K562 (cell line): ENCODE measurements at regions not wholly inside any gene's neighbourhood (a gene's known extent, or its start where the extent isn't known, plus 50 kb on each side); places are given as distances from the start of the nearest gene placed in this dataset.
A peak's percentile ranks its signal among the peaks of the same experiment; 100 is the strongest.

ENCODE experiments used
- ATAC-seq: fragments of 200-7000 bp; cut with Tn5 transposase; 3 replicates; pipeline ENCODE4 v1.9.1; 2020; ENCODE audit warnings: moderate library complexity
- BruUV-seq: library from RNA; stranded (reverse); fragments of 400-500 nt; replicated peaks from 2 replicates; lab custom pipeline; 2021; lab: Mats Ljungman, UMichigan
- CTCF ChIA-PET: fragments of 300-600 bp; formaldehyde crosslinking; extraction: SDS; loops from one replicate; lab custom pipeline; 2021; ENCODE audit warnings: low intra/inter-chr PET ratio; lab: Yijun Ruan, JAX
- POLR2A ChIA-PET: fragments of 300-600, 350-650 bp; sonication (Branson Sonifier 250); formaldehyde crosslinking; extraction: SDS; loops from one replicate; lab custom pipeline; 2021; ENCODE audit warnings: antibody characterized with exemption, inconsistent platforms; lab: Yijun Ruan, JAX
- DNase-seq, 4 experiments: peaks; one replicate each; pipeline versions ENCODE4 v3.0.0 to v3.0.0-alpha.2; 2011 to 2018; ENCODE audit warnings: low spot score in 3 of 4, mixed read lengths in 3 of 4; ENCODE audit errors: extremely low read depth in 1 of 4
- FAIRE-seq: peaks from 2 replicates; lab custom pipeline; 2011; peaks lifted over from hg19 to GRCh38; lab: Jason Lieb, UNC
- H2AFZ ChIP-seq: 2 replicates; pipeline ENCODE4 v1.6.0; 2011; ENCODE audit warnings: low read depth, low read length, control low read depth, inconsistent platforms
- H3K27ac ChIP-seq: fragments of 200-600 bp; 3 replicates; pipeline ENCODE4 v1.8.0; 2011; ENCODE audit warnings: low read depth, mild to moderate bottlenecking, control low read depth, inconsistent platforms, low read length, moderate library complexity, mixed read lengths; ENCODE audit errors: extremely low read depth
- H3K27me3 ChIP-seq, 2 experiments: fragments of 300-600 bp in 1 of 2; 2 replicates in 1 of 2; 3 replicates in 1 of 2; pipeline versions ENCODE4 v1.6.0 to v1.8.0; 2011; ENCODE audit warnings: inconsistent platforms in 2 of 2, low read length in 2 of 2, mild to moderate bottlenecking in 1 of 2, mixed read lengths in 1 of 2, moderate library complexity in 1 of 2; ENCODE audit not compliant: control insufficient read depth in 2 of 2, insufficient read depth in 2 of 2
- H3K36me3 ChIP-seq: fragments of 300-600 bp; 3 replicates; pipeline ENCODE4 v1.8.0; 2011; ENCODE audit warnings: mild to moderate bottlenecking, low read length, inconsistent platforms; ENCODE audit not compliant: control insufficient read depth, insufficient read depth
- H3K4me1 ChIP-seq, 2 experiments: fragments of 200-600 bp in 1 of 2; replicated peaks in 1 of 2; 2 replicates in 1 of 2; 3 replicates in 1 of 2; pipeline versions ENCODE4 v1.5.1 to v1.8.0; 2011; ENCODE audit warnings: inconsistent platforms in 2 of 2, low read length in 2 of 2, mild to moderate bottlenecking in 1 of 2, mixed read lengths in 1 of 2, moderate library complexity in 1 of 2; ENCODE audit not compliant: control insufficient read depth in 2 of 2, insufficient read depth in 2 of 2
- H3K4me2 ChIP-seq: 2 replicates; pipeline ENCODE4 v1.6.1; 2011; ENCODE audit warnings: low read length, control low read depth, inconsistent platforms, mixed read lengths; ENCODE audit not compliant: insufficient read depth
- H3K4me3 ChIP-seq: fragments of 200-600 bp; sonication (generic), shearing (Covaris generic); 2 replicates; pipeline ENCODE4 v1.5.1; 2016; ENCODE audit warnings: control low read depth, inconsistent platforms
- H3K79me2 ChIP-seq: fragments of 200-600 bp; 3 replicates; pipeline ENCODE4 v1.8.0; 2011; ENCODE audit warnings: low read length, inconsistent platforms; ENCODE audit not compliant: control insufficient read depth, insufficient read depth
- H3K9ac ChIP-seq, 2 experiments: 2 replicates each; pipeline versions ENCODE4 v1.6.0 to v1.6.1; 2011; ENCODE audit warnings: low read depth in 2 of 2, low read length in 2 of 2, control low read depth in 1 of 2, inconsistent platforms in 1 of 2, mild to moderate bottlenecking in 1 of 2, mixed read lengths in 1 of 2; ENCODE audit not compliant: insufficient read depth in 1 of 2
- H3K9me1 ChIP-seq: one replicate; pipeline ENCODE4 v1.6.0; 2011; ENCODE audit warnings: inconsistent platforms, mild to moderate bottlenecking, low read length, moderate library complexity; ENCODE audit not compliant: control insufficient read depth, insufficient read depth
- H3K9me3 ChIP-seq: replicated peaks from 2 replicates; pipeline ENCODE4 v1.5.1; 2011; ENCODE audit warnings: low read depth, low read length, inconsistent platforms; ENCODE audit not compliant: control insufficient read depth, insufficient read depth
- H4K20me1 ChIP-seq: replicated peaks from 2 replicates; pipeline ENCODE4 v1.6.1; 2011; ENCODE audit warnings: low read length, inconsistent platforms, mixed read lengths; ENCODE audit not compliant: control insufficient read depth, insufficient read depth
- CEBPG ChIP-seq, 3 experiments: fragments of 200-800 bp in 1 of 3; sonication (Bioruptor generic) in 1 of 3; sonication (generic) in 1 of 3; formaldehyde crosslinking in 1 of 3; IDR thresholded peaks in 2 of 3; conservative IDR thresholded peaks in 1 of 3; 2 replicates each; pipeline versions ENCODE4 v1.6.1 to v1.8.0; 2016 to 2022; ENCODE audit warnings: missing compliant biosample characterization in 2 of 3, missing genetic modification characterization in 2 of 3, mild to moderate bottlenecking in 1 of 3, missing genetic modification reagents in 1 of 3
- MEF2D ChIP-seq: conservative IDR thresholded peaks from 2 replicates; pipeline ENCODE4 v1.6.1; 2016; ENCODE audit warnings: low read depth, missing genetic modification characterization, missing compliant biosample characterization
- MEIS2 ChIP-seq: fragments of 450-650 bp; IDR thresholded peaks from 2 replicates; pipeline ENCODE4 v1.6.1; 2014; ENCODE audit warnings: mild to moderate bottlenecking; ENCODE audit not compliant: partially characterized antibody
- NFIC ChIP-seq: fragments of 450-650 bp; IDR thresholded peaks from 2 replicates; pipeline ENCODE4 v1.6.1; 2017; ENCODE audit warnings: mild to moderate bottlenecking, inconsistent platforms
- RBM34 ChIP-seq: fragments of 200-400 bp; formaldehyde crosslinking; IDR thresholded peaks from 2 replicates; pipeline ENCODE4 v1.6.1; 2018; ENCODE audit warnings: low read length, borderline replicate concordance; ENCODE audit not compliant: insufficient read depth
- WGBS: fragments of 100-300 bp; shearing (Covaris generic); methylation state at CpG from one replicate; pipeline ENCODE4 v1.1.6; 2016; ENCODE audit warnings: low coverage, mixed read lengths; ENCODE audit not compliant: insufficient coverage; ENCODE audit errors: missing lambda C conversion rate; 5-methylcytosine and 5-hydroxymethylcytosine counted together
- in situ Hi-C: fragments of 300-500 bp; cut with MboI; formaldehyde crosslinking; loops from 4 replicates; pipeline ENCODE4 v1.15.0; 2018; ENCODE audit warnings: inconsistent platforms, mixed read lengths
- intact Hi-C: fragments of 100-400 bp; cut with micrococcal nuclease; formaldehyde crosslinking; loops from 2 replicates; pipeline ENCODE4 v1.14.2; 2022
- TF ChIP-seq, protein P1 (sequence below), 2 experiments: fragments of 250-450 bp in 1 of 2; fragments of 450-650 bp in 1 of 2; sonication (Bioruptor Pico) in 1 of 2; IDR thresholded peaks; 2 replicates each; pipeline versions ENCODE4 v1.6.1 to v1.8.0; 2016 to 2021; ENCODE audit warnings: mild to moderate bottlenecking in 2 of 2, moderate library complexity in 2 of 2, missing compliant biosample characterization in 1 of 2, missing genetic modification characterization in 1 of 2
- TF ChIP-seq, protein P2 (sequence below): fragments of 450-650 bp; formaldehyde crosslinking; IDR thresholded peaks from 2 replicates; pipeline ENCODE4 v1.4.0; 2020; ENCODE audit warnings: mild to moderate bottlenecking, moderate library complexity
- TF ChIP-seq, protein P3 (sequence below), 2 experiments: IDR thresholded peaks in 1 of 2; conservative IDR thresholded peaks in 1 of 2; 2 replicates each; pipeline ENCODE4 v1.6.1; 2016; ENCODE audit warnings: low read depth in 2 of 2, mild to moderate bottlenecking in 1 of 2, missing compliant biosample characterization in 1 of 2, missing genetic modification characterization in 1 of 2, moderate library complexity in 1 of 2

DNA sequence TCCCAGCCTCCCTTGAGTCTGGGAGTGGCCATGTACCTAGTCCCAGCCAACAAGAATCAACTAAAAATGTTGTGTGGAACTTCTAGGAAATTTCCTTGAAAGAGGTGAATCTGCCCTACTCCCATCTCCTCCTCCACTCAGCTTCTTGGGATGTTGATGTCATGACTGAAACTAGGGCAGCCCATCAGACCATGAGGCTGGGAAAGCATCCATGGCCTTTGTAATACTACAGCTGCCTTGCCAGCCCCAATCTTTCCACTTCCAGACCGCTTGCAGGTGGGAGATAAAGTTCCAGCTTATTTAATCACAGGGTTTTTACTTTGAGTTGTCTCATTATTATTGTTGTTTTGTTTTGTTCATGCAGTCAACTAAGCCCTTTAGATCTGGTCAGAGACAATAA, 170.3 kb upstream of the LMNTD1 start:
- Histone ChIP-seq H3K79me2 (no peaks in the 10 kb centered on the region), H3K27me3 (peaks cover 0 to 7% of the 10 kb centered on the region in 2 experiments; a peak in 2 of 5 replicates), H2AFZ (no peak overlapping the region), H3K4me2 (no peak overlapping the region), H3K27ac (no peak overlapping the region), H3K4me3 (no peak overlapping the region), H4K20me1 (no peaks in the 10 kb centered on the region), H3K9ac (no peak overlapping the region), H3K9me3 (no peaks in the 10 kb centered on the region), H3K36me3 (no peaks in the 10 kb centered on the region), H3K9me1 (no peaks in the 10 kb centered on the region), H3K4me1 (no peaks in the 10 kb centered on the region)
- in situ Hi-C loops: no loop called here
- 0% methylated on average over 1 of the region's 1 CpG for WGBS
- no peak for TF ChIP-seq NFIC
- TF ChIP-seq RBM34: no peak
- TF ChIP-seq, protein P1, sequence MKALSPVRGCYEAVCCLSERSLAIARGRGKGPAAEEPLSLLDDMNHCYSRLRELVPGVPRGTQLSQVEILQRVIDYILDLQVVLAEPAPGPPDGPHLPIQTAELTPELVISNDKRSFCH (CRISPR knock-in tag; IDR thresholded peaks at IDR 0.05): no peak
- TF ChIP-seq, protein P1 (tag; IDR thresholded peaks at IDR 0.05): no peak
- ChIA-PET CTCF (no interaction called here), POLR2A (no interaction called here)
- BruUV-seq: no TSS peak
- FAIRE-seq (no peak), ATAC-seq (no peak), DNase-seq (no peak)
- intact Hi-C loops: no loop called here

DNA sequence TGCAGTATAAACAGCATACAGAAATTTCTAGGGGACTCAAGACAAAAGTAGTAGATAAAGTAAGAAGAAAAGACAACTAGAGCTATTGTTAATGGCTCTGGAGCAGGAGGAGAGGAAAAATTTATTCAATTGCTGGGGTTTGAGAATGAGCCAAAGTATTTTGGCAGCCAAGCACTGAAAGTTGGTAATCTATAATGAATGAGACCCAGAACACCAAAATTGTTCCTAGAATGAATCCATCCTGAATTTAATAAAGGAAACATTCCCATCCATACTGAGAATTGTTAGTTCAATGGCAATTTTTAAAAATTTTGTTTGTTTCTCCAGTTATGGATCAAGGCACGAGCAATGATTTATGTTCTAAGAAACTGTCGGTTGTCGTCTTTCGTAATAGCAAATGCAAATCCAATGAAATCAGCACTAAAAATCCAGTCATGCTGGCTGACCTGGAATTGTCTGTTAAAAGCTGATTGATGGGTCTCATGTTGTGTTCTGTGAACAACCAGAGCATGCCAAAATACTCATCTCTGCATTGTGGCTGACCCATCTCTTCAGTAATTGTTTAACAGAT, 170.9 kb upstream of the LMNTD1 start:
- DNase-seq: no peak
- H3K27me3 ChIP-seq: peaks cover 0 to 7% of the 10 kb centered on the region in 2 experiments; a peak in 2 of 5 replicates
- BruUV-seq: no TSS peak
- H2AFZ ChIP-seq: no peak overlapping the region
- ChIA-PET CTCF (no interaction called here), POLR2A (no interaction called here)
- H3K27ac ChIP-seq: no peak overlapping the region
- ATAC-seq: no peak
- no peak overlapping the region for H3K9ac ChIP-seq
- WGBS: 0% methylated on average over 4 of the region's 4 CpGs
- H3K79me2 ChIP-seq: no peaks in the 10 kb centered on the region
- no peaks in the 10 kb centered on the region for H3K36me3 ChIP-seq
- H3K9me1 ChIP-seq: no peaks in the 10 kb centered on the region
- H4K20me1 ChIP-seq: no peaks in the 10 kb centered on the region
- no peaks in the 10 kb centered on the region for H3K4me1 ChIP-seq
- no peaks in the 10 kb centered on the region for H3K9me3 ChIP-seq
- H3K4me2 ChIP-seq: no peak overlapping the region
- H3K4me3 ChIP-seq: no peak overlapping the region
- intact Hi-C loops (no loop called here), in situ Hi-C loops (no loop called here)
- no peak for FAIRE-seq
- TF ChIP-seq, protein P2, sequence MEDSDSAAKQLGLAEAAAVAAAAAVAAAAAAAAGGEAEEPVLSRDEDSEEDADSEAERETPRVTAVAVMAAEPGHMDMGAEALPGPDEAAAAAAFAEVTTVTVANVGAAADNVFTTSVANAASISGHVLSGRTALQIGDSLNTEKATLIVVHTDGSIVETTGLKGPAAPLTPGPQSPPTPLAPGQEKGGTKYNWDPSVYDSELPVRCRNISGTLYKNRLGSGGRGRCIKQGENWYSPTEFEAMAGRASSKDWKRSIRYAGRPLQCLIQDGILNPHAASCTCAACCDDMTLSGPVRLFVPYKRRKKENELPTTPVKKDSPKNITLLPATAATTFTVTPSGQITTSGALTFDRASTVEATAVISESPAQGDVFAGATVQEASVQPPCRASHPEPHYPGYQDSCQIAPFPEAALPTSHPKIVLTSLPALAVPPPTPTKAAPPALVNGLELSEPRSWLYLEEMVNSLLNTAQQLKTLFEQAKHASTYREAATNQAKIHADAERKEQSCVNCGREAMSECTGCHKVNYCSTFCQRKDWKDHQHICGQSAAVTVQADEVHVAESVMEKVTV (CRISPR knock-in tag): no peak
- TF ChIP-seq MEF2D (tag) (no peak), MEIS2 (peak; percentile 26), CEBPG (CRISPR knock-in tag; IDR thresholded peaks at IDR 0.05) (no peak), CEBPG (tag; conservative IDR thresholded peaks at IDR 0.05 in 1 of 2, IDR thresholded peaks at IDR 0.05 in 1 of 2) (0 out of 4 replicates have a peak, but pooled peaks of 1 of the 2 experiments have one; percentile 7)
- TF ChIP-seq, protein P3, sequence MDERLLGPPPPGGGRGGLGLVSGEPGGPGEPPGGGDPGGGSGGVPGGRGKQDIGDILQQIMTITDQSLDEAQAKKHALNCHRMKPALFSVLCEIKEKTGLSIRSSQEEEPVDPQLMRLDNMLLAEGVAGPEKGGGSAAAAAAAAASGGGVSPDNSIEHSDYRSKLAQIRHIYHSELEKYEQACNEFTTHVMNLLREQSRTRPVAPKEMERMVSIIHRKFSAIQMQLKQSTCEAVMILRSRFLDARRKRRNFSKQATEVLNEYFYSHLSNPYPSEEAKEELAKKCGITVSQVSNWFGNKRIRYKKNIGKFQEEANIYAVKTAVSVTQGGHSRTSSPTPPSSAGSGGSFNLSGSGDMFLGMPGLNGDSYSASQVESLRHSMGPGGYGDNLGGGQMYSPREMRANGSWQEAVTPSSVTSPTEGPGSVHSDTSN (CRISPR knock-in tag; IDR thresholded peaks at IDR 0.05; ENCODE audit: low read depth): no peak
- TF ChIP-seq, protein P3 (tag; conservative IDR thresholded peaks at IDR 0.05; ENCODE audit: low read depth): peak; percentile 53
